ENCODE measurements at regions not wholly inside any gene's neighbourhood (a gene's known extent, or its start where the extent isn't known, plus 50 kb on each side); places are given as distances from the start of the nearest gene placed in this dataset.
"Not testable (repeated sequence)": the region's sequence is repeated elsewhere in the genome, so short reads cannot be mapped to it uniquely, and the experiment has no call there.

DNA sequence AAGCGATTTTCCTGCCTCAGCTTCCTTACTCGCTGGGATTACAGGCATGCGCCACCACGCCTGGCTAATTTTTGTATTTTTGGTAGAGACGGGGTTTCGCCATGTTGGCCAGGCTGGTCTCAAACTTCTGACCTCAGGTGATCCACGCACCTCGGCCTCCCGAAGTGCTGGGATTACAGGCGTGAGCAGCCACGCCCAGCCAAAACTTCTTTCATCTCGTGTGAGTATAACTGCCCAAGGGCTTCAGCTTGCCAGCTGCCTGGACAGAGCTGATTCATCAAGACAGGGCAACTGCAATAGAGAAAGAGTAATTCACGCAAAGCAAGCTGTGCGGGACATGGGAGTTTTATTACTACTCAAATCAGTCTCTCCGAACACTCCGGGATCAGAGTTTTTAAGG is 57.4 kb upstream of the CDH9 start:
- H3K36me3 ChIP-seq (ENCODE audit: control insufficient read depth in 2 of 4, insufficient read depth in 4 of 4, low read length in 3 of 4); H2BK20ac ChIP-seq (ENCODE audit: low read length); H3K56ac ChIP-seq (replicated peaks; ENCODE audit: insufficient read length, low read depth, low read length); FAIRE-seq; H3K9ac ChIP-seq (replicated peaks in 1 of 4; ENCODE audit: extremely low read depth in 1 of 4, low read depth in 3 of 4, low read length in 3 of 4); H3K27me3 ChIP-seq (replicated peaks in 1 of 4; ENCODE audit: control insufficient read depth in 3 of 4, extremely low read depth in 1 of 4, insufficient read depth in 3 of 4, low read length in 3 of 4); H4K5ac ChIP-seq (ENCODE audit: insufficient read length, low read depth, low read length); H2AK5ac ChIP-seq (ENCODE audit: low read depth, low read length); H3K4me1 ChIP-seq (replicated peaks in 1 of 4; ENCODE audit: control insufficient read depth in 3 of 4, insufficient read depth in 4 of 4, low read length in 3 of 4); H3K14ac ChIP-seq (ENCODE audit: insufficient read length); H4K20me1 ChIP-seq (replicated peaks in 1 of 2; ENCODE audit: control insufficient read depth in 1 of 2, insufficient read depth in 2 of 2, low read length in 2 of 2); H3K4me2 ChIP-seq (ENCODE audit: insufficient read depth in 1 of 2, low read depth in 2 of 2, low read length in 2 of 2); H3K27ac ChIP-seq (ENCODE audit: low read depth, low read length); H3K23ac ChIP-seq (ENCODE audit: insufficient read length); H2BK120ac ChIP-seq (replicated peaks; ENCODE audit: low read depth, low read length); H2BK12ac ChIP-seq (ENCODE audit: low read depth, low read length); H3K9me3 ChIP-seq (ENCODE audit: insufficient read depth in 2 of 2, low read depth in 1 of 2, low read length in 1 of 2); H3K4me3 ChIP-seq (ENCODE audit: extremely low read depth in 1 of 4, insufficient read depth in 2 of 4, low read depth in 3 of 4, low read length in 4 of 4); H4K8ac ChIP-seq (ENCODE audit: extremely low read depth, insufficient read depth, low read length); H3K4ac ChIP-seq (replicated peaks; ENCODE audit: insufficient read length, low read depth, low read length); H3K79me1 ChIP-seq (ENCODE audit: low read depth, low read length); H3K18ac ChIP-seq (ENCODE audit: extremely low read depth, low read length); H2BK5ac ChIP-seq (ENCODE audit: low read depth, low read length); H4K91ac ChIP-seq (replicated peaks; ENCODE audit: insufficient read length, low read length); H3K79me2 ChIP-seq (ENCODE audit: control insufficient read depth in 1 of 2, insufficient read depth in 2 of 2, low read length in 2 of 2); H3K23me2 ChIP-seq (ENCODE audit: low read depth, low read length); DNase-seq (ENCODE audit: low read depth in 1 of 2, low spot score in 2 of 2); H2BK15ac ChIP-seq (ENCODE audit: low read length); POLR2A ChIA-PET (ENCODE audit: partially characterized antibody): not testable (repeated sequence)
- 0 out of 2 replicates have a peak overlapping the region, but pooled peaks have one; percentile 30 for H2AFZ ChIP-seq (ENCODE audit: low read length)
- CTCF ChIA-PET (ENCODE audit: partially characterized antibody) = interaction anchor here (1.0 to 1.4 kb wide), 3 partner anchors 10 to 27 kb away, joined by 3 read pairs; no protein-coding TSS in a partner anchor
- WGBS, 2 experiments (ENCODE audit: extremely low coverage in 1 of 2, insufficient coverage in 1 of 2, insufficient read length in 1 of 2, insufficient replicate concordance in 2 of 2, low coverage in 1 of 2, low lambda C conversion rate in 2 of 2, missing lambda C conversion rate in 1 of 2) = 89% methylated on average over 16 of the region's 16 CpGs; no CpG with 5 or more reads in 1 of the 2 experiments

Measured in H1 (cell line).